Activated T-helper 17 cell treated with anti-CD3 and anti-CD28 coated beads, Interleukin-2, amount 50 U/mL, for 72 hours (primary cell): ENCODE measurements at regions not wholly inside any gene's neighbourhood (a gene's known extent, or its start where the extent isn't known, plus 50 kb on each side); places are given as distances from the start of the nearest gene placed in this dataset.

Source experiments
- ATAC-seq: fragments of 150-1000 bp; cut with Tn5 transposase; replicated peaks from 2 replicates; pipeline ENCODE4 v1.10.0; 2021; ENCODE audit warnings: mild to moderate bottlenecking, moderate library complexity
- H3K27ac Mint-ChIP-seq: one replicate; pipeline ENCODE4 v1.8.0; 2022; ENCODE audit warnings: mixed read lengths
- H3K27me3 Mint-ChIP-seq: one replicate; pipeline ENCODE4 v1.8.0; 2022; ENCODE audit warnings: mixed read lengths
- H3K36me3 Mint-ChIP-seq: one replicate; pipeline ENCODE4 v1.8.0; 2022; ENCODE audit warnings: low read depth, mild to moderate bottlenecking, mixed read lengths
- H3K4me1 Mint-ChIP-seq: one replicate; pipeline ENCODE4 v1.8.0; 2022; ENCODE audit warnings: mixed read lengths
- H3K4me3 Mint-ChIP-seq: one replicate; pipeline ENCODE4 v1.8.0; 2022; ENCODE audit warnings: mild to moderate bottlenecking, mixed read lengths
- H3K9me3 Mint-ChIP-seq: one replicate; pipeline ENCODE4 v1.8.0; 2022; ENCODE audit warnings: mixed read lengths

DNA sequence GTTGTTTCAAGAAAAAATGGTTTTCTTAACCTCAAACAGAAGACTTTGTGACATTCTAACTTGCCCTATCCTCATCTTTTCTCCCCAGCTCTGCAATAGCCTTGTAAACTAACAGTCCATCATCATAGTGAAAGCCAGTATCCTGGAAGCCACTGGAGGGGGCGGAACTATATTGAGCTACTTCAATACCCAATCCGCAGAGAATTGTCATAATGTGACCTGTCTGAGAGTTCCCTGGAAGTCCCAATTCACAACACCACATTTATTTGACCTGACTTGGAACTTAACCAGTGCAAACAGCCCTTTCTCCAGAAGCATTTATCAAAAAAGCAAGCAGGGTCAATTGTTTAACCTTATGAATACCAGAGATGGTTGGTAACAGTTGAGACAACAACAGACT is 747.6 kb upstream of the GRM7 start:
- ATAC-seq, result no peak
- H3K27me3 Mint-ChIP-seq, result no peaks in the 10 kb centered on the region
- H3K36me3 Mint-ChIP-seq, result no peaks in the 10 kb centered on the region
- H3K4me3 Mint-ChIP-seq, result no peak overlapping the region
- no peaks in the 10 kb centered on the region for H3K9me3 Mint-ChIP-seq
- no peak overlapping the region for H3K27ac Mint-ChIP-seq
- no peaks in the 10 kb centered on the region for H3K4me1 Mint-ChIP-seq

DNA sequence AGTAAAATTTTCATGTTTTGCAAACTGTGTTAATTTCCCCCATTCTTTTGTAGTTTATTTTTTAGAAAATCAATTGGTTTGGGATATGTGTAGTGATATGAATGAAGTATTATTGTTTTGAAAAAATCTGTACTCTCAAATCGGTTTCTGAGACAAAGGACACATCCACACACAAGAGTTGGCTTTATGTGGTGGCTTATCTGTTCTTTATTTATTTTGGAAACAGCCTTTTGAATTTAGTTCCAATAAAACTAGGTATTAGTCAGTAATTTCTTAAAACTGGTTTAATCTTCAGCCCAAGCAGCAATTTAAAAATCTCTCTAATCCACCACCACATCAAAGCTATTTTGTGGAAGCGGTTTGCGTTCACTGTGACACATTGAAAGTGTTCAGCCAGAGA is 741.5 kb upstream of the GRM7 start:
- Mint-ChIP-seq H3K9me3 (peaks cover 5% of the 10 kb centered on the region), H3K4me1 (no peaks in the 10 kb centered on the region), H3K4me3 (no peak overlapping the region), H3K27me3 (no peaks in the 10 kb centered on the region), H3K27ac (no peak overlapping the region), H3K36me3 (no peaks in the 10 kb centered on the region)
- ATAC-seq, result no peak

- Mint-ChIP-seq H3K27ac (no peak overlapping the region), H3K36me3 (no peaks in the 10 kb centered on the region), H3K4me3 (no peak overlapping the region), H3K27me3 (no peaks in the 10 kb centered on the region), H3K9me3 (peaks cover 5% of the 10 kb centered on the region), H3K4me1 (no peaks in the 10 kb centered on the region)
- ATAC-seq, result no peak
These were observed 740.1 kb upstream of the GRM7 start for GRCh38 chr3:6120786-6121185.

DNA sequence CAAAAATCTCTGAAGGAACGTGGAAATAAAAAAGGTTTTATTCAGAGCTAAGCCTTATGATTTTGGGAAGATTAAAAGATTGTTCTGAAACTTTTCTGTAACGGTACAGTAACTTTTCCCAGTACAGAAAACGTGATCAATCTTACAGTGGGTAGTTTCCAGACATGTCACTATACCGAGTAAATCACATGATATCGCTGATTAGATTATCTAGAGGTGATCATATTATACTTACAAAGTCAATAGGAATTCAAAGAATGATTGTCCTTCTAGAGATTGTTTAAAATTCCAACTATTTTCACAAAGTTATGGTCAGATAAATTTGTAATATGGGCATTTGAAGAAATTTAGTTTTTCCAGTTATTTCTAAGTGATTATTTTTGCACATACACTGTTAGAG is 736.0 kb upstream of the GRM7 start:
- Mint-ChIP-seq H3K27ac (no peak overlapping the region), H3K4me3 (no peak overlapping the region), H3K4me1 (no peaks in the 10 kb centered on the region), H3K36me3 (no peaks in the 10 kb centered on the region), H3K27me3 (no peaks in the 10 kb centered on the region), H3K9me3 (peaks cover 5% of the 10 kb centered on the region)
- ATAC-seq, result no peak

DNA sequence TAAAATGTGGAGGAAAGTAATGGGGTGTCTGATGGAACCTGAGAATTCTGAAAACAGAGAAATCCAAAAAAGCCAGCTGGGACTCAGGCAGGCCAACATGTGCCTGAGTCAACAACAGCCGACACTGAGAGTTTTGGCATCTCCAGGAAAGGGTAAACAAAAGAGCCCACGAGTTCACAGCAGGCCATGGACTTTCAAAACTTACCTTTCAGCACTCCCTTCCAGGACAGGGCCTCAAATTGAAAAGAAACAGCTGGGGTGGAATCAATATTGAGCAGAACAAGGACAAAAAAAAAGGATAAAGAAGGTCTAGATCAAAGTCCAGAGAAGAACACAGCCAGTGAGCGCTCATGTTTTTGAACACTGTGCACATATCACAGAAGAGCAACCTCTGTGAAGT is 735.4 kb upstream of the GRM7 start:
- Mint-ChIP-seq H3K36me3 (no peaks in the 10 kb centered on the region), H3K4me1 (no peaks in the 10 kb centered on the region), H3K27me3 (no peaks in the 10 kb centered on the region), H3K4me3 (no peak overlapping the region), H3K9me3 (peaks cover 5% of the 10 kb centered on the region), H3K27ac (no peak overlapping the region)
- no peak for ATAC-seq

DNA sequence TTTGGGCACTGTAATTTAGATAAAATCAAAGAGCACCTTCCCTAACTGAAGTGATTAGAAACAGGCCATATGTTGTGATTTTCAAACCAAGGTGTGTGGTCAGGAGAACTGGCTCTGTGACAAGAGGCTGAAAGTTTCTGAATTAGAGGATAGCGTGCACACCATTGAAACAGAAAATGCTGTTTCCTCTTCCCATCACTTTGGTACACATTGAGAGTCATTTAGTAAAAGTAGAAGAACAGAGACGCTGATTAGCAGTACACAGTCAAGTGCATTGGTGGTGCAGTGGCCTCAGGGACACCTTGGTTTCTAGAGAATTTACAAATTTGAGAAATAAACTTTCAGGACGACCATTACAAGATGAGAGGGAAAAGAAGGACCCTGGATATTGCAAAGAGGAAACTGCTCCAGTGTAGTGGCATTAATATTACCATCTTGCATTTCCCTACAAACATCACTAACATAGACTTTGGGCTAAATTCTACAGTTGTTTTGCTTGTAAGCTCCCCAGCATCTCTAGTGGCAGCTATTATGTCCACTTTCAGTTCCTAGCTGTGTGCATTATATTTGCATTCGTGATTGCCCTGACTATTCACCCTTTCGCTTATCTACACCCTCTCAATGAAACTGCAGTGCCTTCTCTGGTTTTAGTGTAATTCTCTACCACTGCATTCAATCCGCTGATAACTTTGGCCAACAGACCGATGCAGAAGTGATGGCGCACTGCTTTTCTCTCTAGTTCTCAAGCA is 728.1 kb upstream of the GRM7 start:
- Mint-ChIP-seq H3K9me3 (no peaks in the 10 kb centered on the region), H3K36me3 (no peaks in the 10 kb centered on the region), H3K27me3 (no peaks in the 10 kb centered on the region), H3K4me1 (no peaks in the 10 kb centered on the region), H3K4me3 (no peak overlapping the region), H3K27ac (no peak overlapping the region)
- ATAC-seq, result no peak

GRCh38 chr3:6142707-6143106 is 718.2 kb upstream of the GRM7 start:
- Mint-ChIP-seq H3K4me1 (no peaks in the 10 kb centered on the region), H3K9me3 (no peaks in the 10 kb centered on the region), H3K36me3 (no peaks in the 10 kb centered on the region), H3K4me3 (no peak overlapping the region), H3K27ac (no peak overlapping the region), H3K27me3 (no peaks in the 10 kb centered on the region)
- no peak for ATAC-seq

GRCh38 chr3:6147883-6148282 is 713.0 kb upstream of the GRM7 start:
- no peak for ATAC-seq
- no peaks in the 10 kb centered on the region for H3K27me3 Mint-ChIP-seq
- no peak overlapping the region for H3K4me3 Mint-ChIP-seq
- no peak overlapping the region for H3K27ac Mint-ChIP-seq
- no peaks in the 10 kb centered on the region for H3K4me1 Mint-ChIP-seq
- peaks cover 11% of the 10 kb centered on the region for H3K9me3 Mint-ChIP-seq
- no peaks in the 10 kb centered on the region for H3K36me3 Mint-ChIP-seq

DNA sequence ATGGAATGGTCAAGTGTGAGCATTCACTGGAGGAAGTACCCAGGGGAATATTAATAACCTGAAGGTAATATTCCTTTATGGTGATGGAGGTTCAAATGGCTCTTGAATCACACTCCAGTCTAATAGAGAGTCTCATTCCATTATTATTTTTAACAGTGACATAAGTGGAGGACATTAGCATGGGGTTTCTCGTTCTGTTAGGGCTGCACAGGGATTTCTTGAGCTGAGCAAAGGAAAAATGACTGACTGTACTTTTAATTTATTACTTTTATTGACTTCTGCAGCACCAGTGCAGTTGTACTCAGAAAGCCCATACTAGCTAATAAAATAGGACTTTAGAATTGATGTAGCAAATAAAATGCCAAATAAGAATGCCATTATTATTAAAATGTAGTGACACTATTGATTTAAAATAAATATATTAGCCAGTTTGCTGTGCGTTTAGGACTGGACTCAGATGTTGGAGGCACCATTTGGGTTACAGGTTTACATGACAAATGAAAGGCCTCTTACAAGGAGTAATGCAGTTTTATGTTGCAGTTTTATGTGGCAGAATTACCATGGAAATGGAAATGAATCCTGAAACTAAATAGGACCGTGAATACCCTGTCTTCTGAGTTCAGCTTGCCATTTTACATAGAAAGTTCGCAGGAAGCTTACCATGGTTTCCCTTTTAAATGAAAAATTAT is 705.1 kb upstream of the GRM7 start:
- Mint-ChIP-seq H3K27ac (no peak overlapping the region), H3K4me3 (no peak overlapping the region), H3K4me1 (no peaks in the 10 kb centered on the region), H3K9me3 (peaks cover 8% of the 10 kb centered on the region), H3K36me3 (no peaks in the 10 kb centered on the region), H3K27me3 (no peaks in the 10 kb centered on the region)
- ATAC-seq, result no peak

DNA sequence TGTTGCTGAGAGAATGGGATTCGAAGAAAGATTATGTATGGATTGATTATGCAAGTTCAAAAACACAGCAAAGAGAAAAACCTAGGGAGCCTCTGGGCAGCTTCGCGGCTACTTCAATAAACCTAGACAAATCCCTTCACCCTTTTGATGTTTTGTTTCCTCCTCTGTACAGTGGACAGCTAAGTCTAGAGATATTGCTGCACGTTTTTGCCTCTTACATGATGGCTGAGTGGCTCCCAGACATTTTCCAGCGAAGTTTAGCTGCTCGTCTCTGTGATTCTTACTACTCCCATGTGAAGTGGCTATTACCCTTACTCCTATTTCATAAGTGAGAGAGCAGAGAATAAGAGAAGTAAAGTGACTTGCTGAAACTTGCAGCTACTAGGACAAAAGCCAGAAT is 695.0 kb upstream of the GRM7 start:
- Mint-ChIP-seq H3K9me3 (peaks cover 4% of the 10 kb centered on the region), H3K4me3 (no peak overlapping the region), H3K27me3 (no peaks in the 10 kb centered on the region), H3K36me3 (no peaks in the 10 kb centered on the region), H3K4me1 (no peaks in the 10 kb centered on the region), H3K27ac (no peak overlapping the region)
- ATAC-seq, result no peak

DNA sequence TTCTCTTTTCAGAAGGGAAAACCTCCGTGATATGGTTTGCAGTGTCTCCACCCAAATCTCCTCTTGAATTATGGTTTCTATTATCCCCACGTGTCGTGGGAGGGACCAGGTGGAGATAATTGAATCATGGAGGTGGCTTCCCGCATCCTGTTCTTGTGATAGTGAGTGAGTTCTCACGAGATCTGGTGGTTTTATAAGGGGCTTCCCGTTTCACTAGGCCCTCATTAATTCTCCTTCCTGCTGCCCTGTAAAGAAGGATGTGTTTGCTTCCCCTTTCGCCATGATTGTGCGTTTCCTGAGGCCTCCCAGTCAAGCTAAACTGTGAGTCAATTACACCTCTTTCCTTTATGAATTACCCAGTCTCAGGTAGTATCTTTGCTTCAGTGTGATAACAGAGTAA is 692.7 kb upstream of the GRM7 start:
- Mint-ChIP-seq H3K36me3 (no peaks in the 10 kb centered on the region), H3K4me3 (no peak overlapping the region), H3K27ac (no peak overlapping the region), H3K9me3 (peaks cover 9% of the 10 kb centered on the region), H3K27me3 (no peaks in the 10 kb centered on the region), H3K4me1 (no peaks in the 10 kb centered on the region)
- ATAC-seq, result no peak

DNA sequence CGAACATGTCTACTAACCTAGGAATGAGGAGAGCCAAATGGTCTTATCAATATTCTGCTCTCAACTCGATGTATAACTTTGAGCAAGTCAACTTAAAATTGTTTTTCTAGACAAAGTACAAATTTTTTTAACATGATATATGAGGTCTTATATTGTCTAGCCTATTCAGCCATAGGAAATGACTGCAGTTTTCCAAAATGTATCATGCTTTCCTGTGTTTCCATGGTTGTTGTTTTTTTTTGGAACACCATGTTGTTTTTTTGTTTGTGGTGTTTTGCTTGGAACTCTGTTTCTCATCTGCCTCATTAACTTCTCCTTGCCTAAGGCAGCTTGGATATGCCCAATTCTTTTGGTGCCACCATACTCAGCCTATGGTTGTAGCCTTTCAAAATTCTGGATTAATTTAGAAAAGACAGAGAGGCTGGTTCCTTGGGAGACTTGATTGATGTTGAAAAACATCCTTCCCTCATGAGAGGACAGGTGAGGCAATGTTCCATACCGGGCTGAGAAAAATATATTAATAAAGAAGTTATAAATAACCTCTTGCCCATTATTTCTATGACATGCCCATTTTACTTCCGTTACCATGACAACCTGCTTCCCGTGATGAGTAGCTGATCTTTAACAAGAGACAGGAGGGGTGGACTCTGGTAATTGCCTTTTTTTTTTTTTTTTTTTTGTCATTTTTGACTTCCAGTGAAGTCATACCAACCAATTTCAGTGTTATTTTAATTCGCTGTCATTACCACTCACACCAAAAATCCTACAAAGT is 687.9 kb upstream of the GRM7 start:
- Mint-ChIP-seq H3K4me3 (no peak overlapping the region), H3K27me3 (no peaks in the 10 kb centered on the region), H3K27ac (no peak overlapping the region), H3K36me3 (no peaks in the 10 kb centered on the region), H3K9me3 (peaks cover 9% of the 10 kb centered on the region), H3K4me1 (no peaks in the 10 kb centered on the region)
- ATAC-seq, result no peak

DNA sequence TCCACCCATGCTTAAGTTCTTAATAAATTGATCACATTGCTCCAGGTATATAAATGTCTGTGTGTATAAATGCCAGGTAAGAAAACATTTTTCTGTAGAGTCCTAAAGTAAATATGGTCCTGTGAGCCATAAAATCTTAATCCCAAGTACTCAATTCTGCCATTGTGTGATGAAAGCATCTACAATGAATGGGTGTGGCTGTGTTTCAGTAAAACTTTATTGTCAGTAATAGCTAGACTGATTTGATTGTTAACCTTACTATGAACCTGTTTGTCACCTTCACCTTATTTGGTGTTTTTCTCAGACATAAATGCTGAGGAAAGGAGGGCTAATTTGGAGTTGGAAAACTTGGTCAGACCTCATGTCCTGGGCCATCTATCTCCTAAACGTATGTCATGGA is 683.5 kb upstream of the GRM7 start:
- Mint-ChIP-seq H3K9me3 (no peaks in the 10 kb centered on the region), H3K27ac (no peak overlapping the region), H3K4me1 (no peaks in the 10 kb centered on the region)

GRCh38 chr3:6179761-6180160 is 681.2 kb upstream of the GRM7 start:
- H3K36me3 Mint-ChIP-seq, result no peaks in the 10 kb centered on the region
- no peak overlapping the region for H3K27ac Mint-ChIP-seq
- no peaks in the 10 kb centered on the region for H3K4me1 Mint-ChIP-seq
- peaks cover 3% of the 10 kb centered on the region for H3K9me3 Mint-ChIP-seq
- no peak for ATAC-seq
- H3K27me3 Mint-ChIP-seq, result no peaks in the 10 kb centered on the region
- no peak overlapping the region for H3K4me3 Mint-ChIP-seq

More for the DNA sequence above, 683.5 kb upstream of the GRM7 start:
- no peaks in the 10 kb centered on the region for H3K27me3 Mint-ChIP-seq
- H3K36me3 Mint-ChIP-seq, result no peaks in the 10 kb centered on the region
- ATAC-seq, result no peak
- no peak overlapping the region for H3K4me3 Mint-ChIP-seq

GRCh38 chr3:6180171-6180570 is 680.7 kb upstream of the GRM7 start:
- Mint-ChIP-seq H3K4me3 (no peak overlapping the region), H3K27ac (no peak overlapping the region), H3K27me3 (no peaks in the 10 kb centered on the region), H3K9me3 (peaks cover 3% of the 10 kb centered on the region), H3K4me1 (no peaks in the 10 kb centered on the region), H3K36me3 (no peaks in the 10 kb centered on the region)
- no peak for ATAC-seq
